Mucosa of stomach (tissue), 1 donor: ENCODE measurements at regions not wholly inside any gene's neighbourhood (a gene's known extent, or its start where the extent isn't known, plus 50 kb on each side); places are given as distances from the start of the nearest gene placed in this dataset.

ENCODE experiments used
- H3K27me3 ChIP-seq: one replicate; pipeline ENCODE4 v1.7.0; 2013; ENCODE audit warnings: mild to moderate bottlenecking, low read length; ENCODE audit not compliant: control insufficient read depth, insufficient read depth
- H3K36me3 ChIP-seq: one replicate; pipeline ENCODE4 v1.7.0; 2013; ENCODE audit warnings: low read length; ENCODE audit not compliant: control insufficient read depth, insufficient read depth
- H3K4me1 ChIP-seq: one replicate; pipeline ENCODE4 v1.7.0; 2013; ENCODE audit warnings: mild to moderate bottlenecking, low read length; ENCODE audit not compliant: control insufficient read depth, insufficient read depth
- H3K4me3 ChIP-seq: one replicate; pipeline ENCODE4 v1.7.0; 2013; ENCODE audit warnings: low read length
- H3K9ac ChIP-seq: one replicate; pipeline ENCODE4 v1.7.0; 2013; ENCODE audit warnings: mild to moderate bottlenecking, low read length, moderate library complexity
- H3K9me3 ChIP-seq: one replicate; pipeline ENCODE4 v1.7.0; 2013; ENCODE audit warnings: mild to moderate bottlenecking, low read length, moderate library complexity; ENCODE audit not compliant: control insufficient read depth
- donor health status: Pancreatic carcinoma.

- H3K9ac ChIP-seq = no peak overlapping the region
- peaks cover 10% of the 10 kb centered on the region for H3K4me1 ChIP-seq
Measured at GRCh38 chr9:95753762-95754465, 121.6 kb upstream of the ERCC6L2 start.

DNA sequence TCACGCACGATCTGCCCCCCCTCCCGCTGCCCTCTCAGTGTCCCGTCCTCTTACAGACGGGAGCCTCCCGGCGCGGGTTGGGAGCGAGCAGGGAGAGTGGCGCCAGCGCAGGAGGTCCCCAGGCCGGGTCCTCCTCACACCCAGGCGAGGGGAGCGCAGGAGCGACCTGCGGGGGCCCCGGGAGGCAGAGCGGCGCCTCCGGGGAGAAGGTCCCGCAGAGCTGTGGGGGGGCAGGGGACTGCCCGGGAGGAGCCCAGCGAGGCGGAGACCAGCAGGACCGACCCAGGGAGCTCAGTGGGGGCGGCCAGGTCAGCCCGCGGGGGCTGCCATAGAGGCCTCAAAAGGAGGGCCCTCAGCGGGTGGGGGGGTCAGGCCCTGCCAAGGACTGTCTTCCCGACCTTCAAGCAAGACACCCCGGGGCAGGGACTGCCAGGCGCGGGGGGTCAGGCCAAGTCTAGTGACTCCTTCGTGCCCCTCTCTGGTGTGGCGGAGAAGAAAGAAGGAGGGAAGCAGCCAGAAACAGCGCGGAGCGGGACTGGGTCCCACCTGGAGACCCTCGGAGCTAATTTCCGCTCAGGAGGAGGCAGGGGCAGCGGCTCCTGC lies 123.3 kb upstream of the ERCC6L2 start:
- Histone ChIP-seq H3K36me3 (no peaks in the 10 kb centered on the region), H3K9me3 (no peaks in the 10 kb centered on the region), H3K9ac (no peak overlapping the region), H3K27me3 (no peaks in the 10 kb centered on the region), H3K4me1 (peaks cover 10% of the 10 kb centered on the region), H3K4me3 (no peak overlapping the region)

More at GRCh38 chr9:95753762-95754465, 121.6 kb upstream of the ERCC6L2 start:
- no peaks in the 10 kb centered on the region for H3K9me3 ChIP-seq
- no peak overlapping the region for H3K4me3 ChIP-seq
- H3K36me3 ChIP-seq = no peaks in the 10 kb centered on the region
- no peaks in the 10 kb centered on the region for H3K27me3 ChIP-seq

DNA sequence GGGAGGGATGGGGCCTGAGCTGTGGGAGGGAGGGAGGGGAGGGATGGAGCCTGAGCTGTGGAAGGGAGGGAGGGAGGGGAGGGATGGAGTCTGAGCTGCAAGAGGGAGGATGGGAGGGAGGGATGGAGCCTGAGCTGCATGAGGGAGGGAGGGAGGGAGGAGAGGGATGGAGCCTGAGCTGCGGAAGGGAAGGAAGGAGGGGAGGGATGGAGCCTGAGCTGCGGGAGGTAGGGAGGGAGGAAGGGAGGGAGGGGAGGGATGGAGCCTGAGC lies 124.0 kb upstream of the ERCC6L2 start:
- H3K4me3 ChIP-seq = no peak overlapping the region
- peaks cover 10% of the 10 kb centered on the region for H3K4me1 ChIP-seq
- no peaks in the 10 kb centered on the region for H3K9me3 ChIP-seq
- no peaks in the 10 kb centered on the region for H3K27me3 ChIP-seq
- H3K36me3 ChIP-seq = no peaks in the 10 kb centered on the region
- no peak overlapping the region for H3K9ac ChIP-seq

DNA sequence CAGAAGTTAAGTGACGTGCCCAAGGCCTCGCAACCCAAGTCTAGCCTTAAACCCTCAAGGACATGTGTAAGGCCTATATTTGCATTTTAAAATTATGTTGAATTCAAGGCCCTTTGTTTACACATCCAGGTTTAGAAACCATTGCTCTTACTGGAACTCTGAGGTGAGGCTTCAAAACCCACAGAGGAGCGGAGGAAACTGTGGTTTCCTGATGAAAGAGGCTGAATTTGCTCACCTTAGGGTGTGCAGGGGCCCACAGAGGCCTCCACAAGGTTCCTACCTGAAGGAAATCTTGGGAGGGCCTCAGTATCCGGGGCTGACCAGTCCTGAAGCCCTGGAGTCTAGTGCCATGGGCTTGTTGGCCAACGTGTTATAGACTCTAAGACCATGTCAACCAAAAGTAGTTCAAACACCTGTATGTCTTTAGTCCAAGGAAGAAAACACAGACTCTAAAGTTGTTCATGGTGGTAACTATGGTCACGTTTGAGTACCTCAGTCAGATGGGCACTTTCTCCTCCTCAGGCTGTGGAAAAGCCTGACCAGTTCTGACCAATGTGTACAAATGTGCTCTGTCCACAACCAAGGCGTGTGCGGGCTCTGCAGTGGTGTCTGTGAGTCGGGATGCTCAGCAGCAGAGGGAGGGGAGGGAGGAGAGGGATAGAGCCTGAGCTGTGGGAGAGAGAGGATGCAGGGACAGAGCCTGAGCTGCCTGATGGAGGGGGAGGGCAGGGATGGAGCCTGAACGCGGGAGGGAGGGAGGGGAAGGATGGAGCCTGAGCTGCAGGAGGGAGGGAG lies 124.6 kb upstream of the ERCC6L2 start:
- H3K36me3 ChIP-seq = no peaks in the 10 kb centered on the region
- H3K9me3 ChIP-seq = no peaks in the 10 kb centered on the region
- peaks cover 10% of the 10 kb centered on the region for H3K4me1 ChIP-seq
- no peaks in the 10 kb centered on the region for H3K27me3 ChIP-seq
- no peak overlapping the region for H3K9ac ChIP-seq
- H3K4me3 ChIP-seq = no peak overlapping the region

GRCh38 chr9:95749493-95749892 lies 126.0 kb upstream of the ERCC6L2 start:
- Histone ChIP-seq H3K27me3 (no peaks in the 10 kb centered on the region), H3K9me3 (no peaks in the 10 kb centered on the region), H3K4me1 (peaks cover 9% of the 10 kb centered on the region), H3K4me3 (no peak overlapping the region), H3K9ac (no peak overlapping the region), H3K36me3 (no peaks in the 10 kb centered on the region)

- Histone ChIP-seq H3K9me3 (no peaks in the 10 kb centered on the region), H3K36me3 (no peaks in the 10 kb centered on the region), H3K4me1 (no peaks in the 10 kb centered on the region), H3K4me3 (no peak overlapping the region), H3K9ac (no peak overlapping the region), H3K27me3 (no peaks in the 10 kb centered on the region)
Measured at GRCh38 chr9:95746408-95747180, 128.9 kb upstream of the ERCC6L2 start.

- Histone ChIP-seq H3K4me3 (no peak overlapping the region), H3K36me3 (no peaks in the 10 kb centered on the region), H3K9me3 (no peaks in the 10 kb centered on the region), H3K27me3 (no peaks in the 10 kb centered on the region), H3K4me1 (no peaks in the 10 kb centered on the region), H3K9ac (no peak overlapping the region)
Measured at GRCh38 chr9:95742821-95743220, 132.7 kb upstream of the ERCC6L2 start.

- Histone ChIP-seq H3K36me3 (no peaks in the 10 kb centered on the region), H3K4me1 (no peaks in the 10 kb centered on the region), H3K27me3 (no peaks in the 10 kb centered on the region), H3K9me3 (no peaks in the 10 kb centered on the region), H3K9ac (no peak overlapping the region), H3K4me3 (no peak overlapping the region)
Measured at GRCh38 chr9:95741631-95742030, 133.9 kb upstream of the ERCC6L2 start.

DNA sequence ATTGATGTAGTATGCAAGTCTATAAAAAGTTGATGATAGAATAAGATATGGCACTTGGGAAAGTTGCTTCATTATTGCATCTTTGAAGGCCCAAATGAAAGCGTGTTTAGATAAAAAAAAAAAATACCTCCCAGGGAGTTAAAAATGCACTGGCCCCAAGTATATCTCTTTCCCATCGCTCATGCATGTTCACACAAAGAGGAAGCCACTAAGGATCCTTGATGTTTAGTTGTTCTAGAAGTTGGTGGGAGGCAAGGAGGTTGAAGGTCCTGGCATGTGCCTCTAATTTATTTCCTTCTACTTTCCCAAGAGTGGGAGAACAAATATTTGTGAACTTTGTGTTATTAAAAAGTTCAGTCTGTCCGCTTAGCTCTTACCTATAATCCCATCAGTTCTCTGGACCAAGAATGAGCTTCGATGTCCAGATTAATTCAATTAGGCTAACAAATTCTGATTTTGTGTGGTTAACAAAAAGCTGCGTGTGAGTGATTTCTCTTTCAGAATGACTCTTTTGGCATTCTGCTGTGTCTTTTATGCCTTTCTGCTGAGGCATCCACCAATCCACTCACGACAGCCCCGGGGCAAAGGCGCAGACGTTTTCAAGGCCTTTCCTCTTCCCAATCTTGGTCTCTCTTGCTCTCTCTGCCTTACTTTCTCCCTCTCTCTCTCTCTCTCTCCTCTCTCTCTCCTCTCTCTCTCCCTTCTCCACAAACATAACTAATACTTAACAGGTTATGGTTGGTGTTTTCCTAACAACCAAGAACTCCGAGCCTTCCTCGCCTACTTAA lies 135.1 kb upstream of the ERCC6L2 start:
- H3K4me1 ChIP-seq = no peaks in the 10 kb centered on the region
- no peaks in the 10 kb centered on the region for H3K27me3 ChIP-seq
- H3K4me3 ChIP-seq = no peak overlapping the region
- no peaks in the 10 kb centered on the region for H3K36me3 ChIP-seq
- H3K9ac ChIP-seq = no peak overlapping the region
- H3K9me3 ChIP-seq = no peaks in the 10 kb centered on the region

GRCh38 chr9:95738438-95738837 lies 137.1 kb upstream of the ERCC6L2 start:
- no peaks in the 10 kb centered on the region for H3K36me3 ChIP-seq

GRCh38 chr9:95736891-95737522 lies 138.5 kb upstream of the ERCC6L2 start:
- H3K4me1 ChIP-seq = no peaks in the 10 kb centered on the region
- H3K27me3 ChIP-seq = no peaks in the 10 kb centered on the region
- no peak overlapping the region for H3K4me3 ChIP-seq
- H3K9ac ChIP-seq = no peak overlapping the region
- no peaks in the 10 kb centered on the region for H3K9me3 ChIP-seq
- no peaks in the 10 kb centered on the region for H3K36me3 ChIP-seq

More at GRCh38 chr9:95738438-95738837, 137.1 kb upstream of the ERCC6L2 start:
- Histone ChIP-seq H3K4me3 (no peak overlapping the region), H3K9me3 (no peaks in the 10 kb centered on the region), H3K27me3 (no peaks in the 10 kb centered on the region), H3K4me1 (no peaks in the 10 kb centered on the region), H3K9ac (no peak overlapping the region)
